ENCODE measurements at regions not wholly inside any gene's neighbourhood (a gene's known extent, or its start where the extent isn't known, plus 50 kb on each side); places are given as distances from the start of the nearest gene placed in this dataset.
"Not testable (repeated sequence)": the region's sequence is repeated elsewhere in the genome, so short reads cannot be mapped to it uniquely, and the experiment has no call there.

- DNase-seq: no peak
Measured at GRCh38 chr17:53017227-53017626, 805.5 kb upstream of the KIF2B start.

GRCh38 chr17:53016085-53016484, 806.6 kb upstream of the KIF2B start:
- no peak for DNase-seq

GRCh38 chr17:53012364-53012763, 810.4 kb upstream of the KIF2B start:
- no peak for DNase-seq

- DNase-seq: no peak
Measured at GRCh38 chr17:53006006-53006405, 816.7 kb upstream of the KIF2B start.

GRCh38 chr17:53004902-53005301, 817.8 kb upstream of the KIF2B start:
- no peak for DNase-seq

- no peak for DNase-seq
Measured at GRCh38 chr17:52995881-52996280, 826.8 kb upstream of the KIF2B start.

GRCh38 chr17:52995147-52995546, 827.6 kb upstream of the KIF2B start:
- peak in 1 of 2 experiments; percentile 46 for DNase-seq

- DNase-seq: no peak
Measured at GRCh38 chr17:52986056-52986662, 827.6 kb upstream of the CA10 start.

- no peak for DNase-seq
Measured at GRCh38 chr17:52982331-52982730, 823.8 kb upstream of the CA10 start.

- no peak for DNase-seq
Measured at GRCh38 chr17:52979921-52980320, 821.4 kb upstream of the CA10 start.

- DNase-seq: no peak
Measured at GRCh38 chr17:52965856-52966255, 807.3 kb upstream of the CA10 start.

- not testable (repeated sequence) for DNase-seq
Measured at GRCh38 chr17:52961751-52962150, 803.2 kb upstream of the CA10 start.

GRCh38 chr17:52957411-52957810, 798.9 kb upstream of the CA10 start:
- DNase-seq: no peak

GRCh38 chr17:52947418-52947817, 788.9 kb upstream of the CA10 start:
- peak in 1 of 2 experiments; percentile 50 for DNase-seq

GRCh38 chr17:52938623-52939230, 780.2 kb upstream of the CA10 start:
- DNase-seq: no peak

- DNase-seq: no peak
Measured at GRCh38 chr17:52930581-52930980, 772.1 kb upstream of the CA10 start.

- no peak for DNase-seq
Measured at GRCh38 chr17:52930145-52930544, 771.6 kb upstream of the CA10 start.

- no peak for DNase-seq
Measured at GRCh38 chr17:52923658-52924057, 765.1 kb upstream of the CA10 start.

GRCh38 chr17:52899235-52899634, 740.7 kb upstream of the CA10 start:
- no peak for DNase-seq

GRCh38 chr17:52895272-52895671, 736.8 kb upstream of the CA10 start:
- DNase-seq: no peak

GRCh38 chr17:52892334-52892733, 733.8 kb upstream of the CA10 start:
- DNase-seq: no peak

GRCh38 chr17:52885882-52886281, 727.4 kb upstream of the CA10 start:
- peak; percentile 90 to 95 for DNase-seq

GRCh38 chr17:52883907-52884491, 725.5 kb upstream of the CA10 start:
- peak in 1 of 2 experiments; percentile 34 for DNase-seq

- not testable (repeated sequence) for DNase-seq
Measured at GRCh38 chr17:52846767-52847166, 688.3 kb upstream of the CA10 start.

- no peak for DNase-seq
Measured at GRCh38 chr17:52841971-52842370, 683.5 kb upstream of the CA10 start.
